ENCODE measurements at regions not wholly inside any gene's neighbourhood (a gene's known extent, or its start where the extent isn't known, plus 50 kb on each side); places are given as distances from the start of the nearest gene placed in this dataset.

DNA sequence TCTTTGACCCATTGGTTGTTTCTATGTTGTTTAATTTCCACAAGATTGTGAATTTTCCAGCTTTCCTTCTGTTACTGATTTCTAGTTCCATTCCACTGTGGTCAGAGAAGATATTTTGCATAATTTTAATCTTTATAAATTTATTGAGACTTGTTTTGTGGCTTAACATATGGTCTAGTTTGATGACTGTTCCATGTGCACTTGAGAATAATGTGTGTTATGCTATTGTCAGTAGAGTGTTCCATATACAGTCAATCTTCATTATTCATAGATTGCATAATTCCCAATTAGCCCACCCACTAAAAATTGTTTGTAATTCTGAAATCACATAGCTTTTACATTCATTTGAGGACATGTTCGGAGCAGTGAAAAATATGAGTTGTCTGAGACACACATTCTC, 346.1 kb upstream of the DDI1 start:
- no peak for DNase-seq (ENCODE audit: low spot score in 2 of 2)
- 47 to 92% methylated on average over 1 of the region's 1 CpG for WGBS, 2 donors
- no peak overlapping the region for H3K4me3 ChIP-seq (ENCODE audit: low read depth, poor library complexity, severe bottlenecking)
- TF ChIP-seq POLR2A (IDR thresholded peaks at IDR 0.05) = no peak
- TF ChIP-seq, protein P1, sequence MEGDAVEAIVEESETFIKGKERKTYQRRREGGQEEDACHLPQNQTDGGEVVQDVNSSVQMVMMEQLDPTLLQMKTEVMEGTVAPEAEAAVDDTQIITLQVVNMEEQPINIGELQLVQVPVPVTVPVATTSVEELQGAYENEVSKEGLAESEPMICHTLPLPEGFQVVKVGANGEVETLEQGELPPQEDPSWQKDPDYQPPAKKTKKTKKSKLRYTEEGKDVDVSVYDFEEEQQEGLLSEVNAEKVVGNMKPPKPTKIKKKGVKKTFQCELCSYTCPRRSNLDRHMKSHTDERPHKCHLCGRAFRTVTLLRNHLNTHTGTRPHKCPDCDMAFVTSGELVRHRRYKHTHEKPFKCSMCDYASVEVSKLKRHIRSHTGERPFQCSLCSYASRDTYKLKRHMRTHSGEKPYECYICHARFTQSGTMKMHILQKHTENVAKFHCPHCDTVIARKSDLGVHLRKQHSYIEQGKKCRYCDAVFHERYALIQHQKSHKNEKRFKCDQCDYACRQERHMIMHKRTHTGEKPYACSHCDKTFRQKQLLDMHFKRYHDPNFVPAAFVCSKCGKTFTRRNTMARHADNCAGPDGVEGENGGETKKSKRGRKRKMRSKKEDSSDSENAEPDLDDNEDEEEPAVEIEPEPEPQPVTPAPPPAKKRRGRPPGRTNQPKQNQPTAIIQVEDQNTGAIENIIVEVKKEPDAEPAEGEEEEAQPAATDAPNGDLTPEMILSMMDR (IDR thresholded peaks at IDR 0.05) = no peak
- intact Hi-C loops (cut with DNase I; ENCODE audit: low total_unique reads) = loop anchor here (5.0 kb wide), 1 partner anchor 617 kb away; no protein-coding TSS in a partner anchor

DNA sequence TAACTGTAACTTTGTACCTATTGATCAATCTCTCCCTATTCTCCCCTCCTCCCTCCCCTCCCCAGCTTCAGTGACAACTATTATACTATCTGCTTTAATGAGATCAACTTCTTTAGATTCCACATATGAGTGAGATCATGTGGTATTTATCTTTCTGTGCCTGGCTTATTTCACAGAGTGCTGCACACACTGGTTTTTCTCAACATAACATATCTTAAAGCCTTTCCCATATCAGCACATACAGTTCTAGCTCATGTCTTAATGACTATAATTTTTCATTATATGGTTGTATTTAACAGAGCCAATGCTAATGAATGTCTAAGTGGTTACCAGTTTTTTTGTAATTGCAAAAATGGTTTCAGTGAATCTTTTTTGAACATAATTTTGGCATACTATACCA, 340.3 kb upstream of the DDI1 start:
- intact Hi-C loops (cut with DNase I; ENCODE audit: low total_unique reads) = no loop called here
- DNase-seq (ENCODE audit: low spot score in 2 of 2) = no peak
- TF ChIP-seq, protein P1 (IDR thresholded peaks at IDR 0.05) = no peak

GRCh38 chr11:103699216-103699615, 337.2 kb upstream of the DDI1 start:
- intact Hi-C loops (cut with DNase I; ENCODE audit: low total_unique reads) = no loop called here
- 59 to 79% methylated on average over 3 of the region's 3 CpGs for WGBS, 2 donors
- DNase-seq (ENCODE audit: low spot score in 2 of 2) = no peak
- H3K4me3 ChIP-seq (ENCODE audit: low read depth, poor library complexity, severe bottlenecking) = no peak overlapping the region
- TF ChIP-seq, protein P1 (IDR thresholded peaks at IDR 0.05) = no peak
- TF ChIP-seq POLR2A (IDR thresholded peaks at IDR 0.05) = no peak

More for the DNA sequence above, 340.3 kb upstream of the DDI1 start:
- no peak overlapping the region for H3K4me3 ChIP-seq (ENCODE audit: low read depth, poor library complexity, severe bottlenecking)

DNA sequence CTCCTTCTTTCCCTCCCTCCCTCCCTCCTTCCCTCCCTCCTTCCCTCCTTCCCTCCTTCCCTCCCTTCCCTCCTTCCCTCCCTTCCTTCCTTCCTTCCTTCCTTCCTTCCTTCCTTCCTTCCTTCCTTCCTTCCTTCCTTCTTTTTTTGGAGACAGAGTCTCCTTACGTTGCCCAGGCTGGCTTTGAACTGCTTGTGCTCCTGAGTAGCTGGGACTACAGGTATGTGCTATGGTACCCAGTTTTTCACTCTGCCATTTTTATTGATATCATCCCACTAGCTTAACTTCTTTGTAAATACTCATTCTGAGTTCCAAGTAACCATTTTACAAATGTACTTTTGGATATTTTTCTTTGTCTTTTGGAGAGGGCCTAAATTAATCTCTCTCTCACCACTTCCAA, 336.8 kb upstream of the DDI1 start:
- WGBS, 2 donors = 74 to 93% methylated on average over 1 of the region's 1 CpG
- DNase-seq (ENCODE audit: low spot score in 2 of 2) = no peak
- intact Hi-C loops (cut with DNase I; ENCODE audit: low total_unique reads) = no loop called here
- TF ChIP-seq, protein P1 (IDR thresholded peaks at IDR 0.05) = no peak
- TF ChIP-seq POLR2A (IDR thresholded peaks at IDR 0.05) = no peak
- no peak overlapping the region for H3K4me3 ChIP-seq (ENCODE audit: low read depth, poor library complexity, severe bottlenecking)

DNA sequence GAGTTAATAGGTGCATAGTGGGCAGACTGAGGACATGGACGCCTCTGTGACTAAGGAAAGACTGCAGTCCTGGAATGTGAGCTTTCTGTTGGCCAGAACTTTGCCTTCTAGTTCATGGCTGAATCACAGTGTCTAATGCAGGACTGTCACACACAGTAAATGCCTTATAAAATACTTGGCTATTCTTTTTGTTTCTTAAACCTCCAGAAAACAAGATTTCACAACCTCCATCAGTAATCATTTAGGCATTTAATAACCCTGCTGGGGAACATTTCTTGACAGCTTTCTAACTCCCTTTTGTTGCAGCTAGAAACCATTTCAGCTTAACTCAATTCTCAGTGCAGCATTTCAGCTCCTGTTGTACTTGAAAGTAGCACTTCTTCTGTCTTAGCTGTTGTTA, 335.8 kb upstream of the DDI1 start:
- H3K4me3 ChIP-seq (ENCODE audit: low read depth, poor library complexity, severe bottlenecking) = no peak overlapping the region
- DNase-seq (ENCODE audit: low spot score in 2 of 2) = peak in 1 of 2 donors; percentile 39
- 23 to 51% methylated on average over 1 of the region's 1 CpG for WGBS, 2 donors
- TF ChIP-seq, protein P1 (IDR thresholded peaks at IDR 0.05) = no peak
- no peak for TF ChIP-seq POLR2A (IDR thresholded peaks at IDR 0.05)
- intact Hi-C loops (cut with DNase I; ENCODE audit: low total_unique reads) = no loop called here

DNA sequence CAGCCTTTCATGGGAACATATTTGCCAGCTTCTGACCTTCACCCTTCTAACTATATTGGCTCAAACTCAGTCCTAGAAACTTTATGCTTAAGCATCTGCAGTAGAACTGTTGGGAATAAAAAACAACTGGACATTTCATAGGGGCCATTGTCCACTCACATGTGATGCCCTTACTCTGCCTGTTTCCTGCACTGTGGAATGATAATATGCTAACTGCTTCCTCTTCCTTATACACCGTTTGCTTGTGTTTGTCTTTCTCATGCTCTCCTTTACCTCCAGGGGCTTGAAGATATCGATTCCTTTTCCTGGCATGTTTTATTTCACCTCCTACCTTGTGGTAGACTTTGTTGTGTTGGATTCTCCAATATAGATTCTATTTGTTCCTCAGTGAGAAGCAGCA, 333.0 kb upstream of the DDI1 start:
- intact Hi-C loops (cut with DNase I; ENCODE audit: low total_unique reads) = no loop called here
- no peak for DNase-seq (ENCODE audit: low spot score in 2 of 2)
- no peak overlapping the region for H3K4me3 ChIP-seq (ENCODE audit: low read depth, poor library complexity, severe bottlenecking)
- TF ChIP-seq POLR2A (IDR thresholded peaks at IDR 0.05) = no peak
- TF ChIP-seq, protein P1 (IDR thresholded peaks at IDR 0.05) = no peak
- WGBS, 2 donors = 57 to 69% methylated on average over 2 of the region's 2 CpGs

Measured in lower leg skin (tissue), 4 donors.